ENCODE measurements at regions not wholly inside any gene's neighbourhood (a gene's known extent, or its start where the extent isn't known, plus 50 kb on each side); places are given as distances from the start of the nearest gene placed in this dataset.

DNA sequence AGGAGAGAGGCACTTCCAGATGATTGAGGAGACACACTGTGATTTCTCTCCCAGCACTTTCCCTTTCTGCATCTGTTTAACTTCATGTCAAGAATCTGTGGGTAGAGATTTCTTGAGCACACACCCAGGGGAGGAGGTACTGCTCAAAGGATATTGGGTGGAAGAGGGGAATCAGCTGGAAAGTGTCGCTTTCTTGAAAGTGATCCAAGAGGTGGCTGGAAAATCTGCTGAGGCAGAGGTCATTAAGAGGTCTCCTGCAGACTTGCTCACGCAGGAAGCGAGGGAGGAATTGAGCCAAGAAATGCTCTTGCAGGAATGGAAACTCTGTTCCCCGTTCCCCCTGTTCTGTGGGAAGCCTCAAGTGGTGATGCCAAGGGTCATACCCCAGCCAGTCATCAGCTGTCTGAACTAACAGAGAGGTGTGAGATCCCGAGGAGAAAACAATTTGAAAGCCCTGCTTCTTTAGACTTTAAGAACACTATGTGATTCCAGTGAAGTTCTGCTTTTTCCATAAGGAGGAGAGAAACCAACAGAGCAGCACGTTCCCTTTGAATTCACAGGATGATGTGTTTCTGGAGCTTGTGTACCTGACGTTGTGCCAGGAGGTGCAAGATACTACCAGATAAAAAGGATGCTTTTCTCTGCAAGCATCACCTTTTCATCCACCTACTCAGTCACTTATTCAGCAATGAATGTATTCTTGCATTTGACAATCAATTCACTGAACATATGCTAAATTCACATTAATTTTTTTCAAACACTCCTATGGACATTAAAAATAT lies 163.4 kb upstream of the GPR12 start:
- TF ChIP-seq CTCF (IDR thresholded peaks at IDR 0.05; ENCODE audit: insufficient read depth, low read length, missing control alignments): no peak
- POLR2A ChIA-PET: no interaction called here
- DNase-seq (ENCODE audit: low read depth, low spot score): no peak
- no peak overlapping the region for H3K4me3 ChIP-seq (ENCODE audit: low read depth, low read length)
- CTCF ChIA-PET: no interaction called here

GRCh38 chr13:26921918-26922317 lies 161.3 kb upstream of the GPR12 start:
- TF ChIP-seq CTCF (IDR thresholded peaks at IDR 0.05; ENCODE audit: insufficient read depth, low read length, missing control alignments): no peak
- POLR2A ChIA-PET: no interaction called here
- no peak for DNase-seq (ENCODE audit: low read depth, low spot score)
- CTCF ChIA-PET: no interaction called here
- H3K4me3 ChIP-seq (ENCODE audit: low read depth, low read length): no peak overlapping the region

DNA sequence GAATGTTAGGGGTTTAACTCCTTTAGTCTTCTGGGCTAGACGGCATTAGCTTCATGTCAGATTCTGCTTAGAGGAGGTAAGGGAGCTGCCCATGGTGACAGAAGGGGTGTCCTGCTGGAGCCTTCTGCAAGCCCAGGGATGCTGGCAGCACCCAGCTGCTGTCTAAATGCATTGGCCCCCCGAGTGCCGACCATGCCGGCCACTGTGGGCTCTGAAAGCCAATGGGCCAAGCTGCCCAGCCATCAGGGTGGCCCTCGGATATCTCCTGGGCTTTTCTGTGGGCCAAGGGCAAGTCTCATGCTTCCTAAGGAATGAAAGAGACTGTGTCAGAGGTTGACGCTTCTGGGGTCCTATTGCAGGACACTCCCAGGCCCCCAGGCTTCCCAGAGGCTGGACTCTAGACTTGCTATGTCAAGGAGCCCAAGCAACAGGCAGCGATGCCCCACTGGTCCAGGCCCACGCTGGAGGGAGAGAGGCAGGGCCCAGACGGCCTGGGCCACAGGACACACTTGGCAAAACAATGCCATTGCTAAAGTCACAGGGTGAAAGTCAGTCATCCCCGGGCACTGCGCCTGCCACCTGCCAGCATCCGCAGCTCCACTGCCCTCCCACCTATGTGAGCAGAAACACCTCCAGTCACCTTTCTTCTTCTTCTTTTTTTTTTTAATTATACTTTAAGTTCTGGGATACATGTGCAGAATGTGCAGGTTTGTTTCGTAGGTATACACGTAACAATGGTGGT lies 160.2 kb upstream of the GPR12 start:
- ChIA-PET POLR2A (no interaction called here), CTCF (interaction anchor here (1.9 kb wide), 1 partner anchor 9 kb away, joined by 11 read pairs; no protein-coding TSS in a partner anchor)
- DNase-seq (ENCODE audit: low read depth, low spot score): no peak
- no peak overlapping the region for H3K4me3 ChIP-seq (ENCODE audit: low read depth, low read length)
- no peak for TF ChIP-seq CTCF (IDR thresholded peaks at IDR 0.05; ENCODE audit: insufficient read depth, low read length, missing control alignments)

DNA sequence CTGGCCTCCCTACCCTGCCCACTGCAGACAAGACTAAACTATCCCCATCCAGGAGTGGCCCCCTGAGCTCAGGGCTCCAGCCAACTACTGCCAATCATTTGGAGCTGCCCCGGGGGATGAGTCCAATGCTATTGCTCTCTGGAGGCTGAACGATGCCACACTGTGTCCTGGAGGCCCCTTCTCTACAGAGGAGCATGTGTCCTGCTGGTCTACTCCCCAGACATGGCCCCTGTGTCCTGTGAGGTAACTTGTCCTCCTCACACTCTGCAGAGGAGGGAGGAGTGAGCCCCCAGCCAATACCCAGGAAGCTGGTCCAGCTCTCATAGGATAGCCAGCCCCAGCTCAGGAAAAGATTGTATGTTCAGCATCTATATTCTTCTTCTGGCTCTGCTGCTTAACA lies 159.1 kb upstream of the GPR12 start:
- H3K4me3 ChIP-seq (ENCODE audit: low read depth, low read length): no peak overlapping the region
- no peak for TF ChIP-seq CTCF (IDR thresholded peaks at IDR 0.05; ENCODE audit: insufficient read depth, low read length, missing control alignments)
- POLR2A ChIA-PET: no interaction called here
- DNase-seq (ENCODE audit: low read depth, low spot score): no peak
- CTCF ChIA-PET: interaction anchor here (1.7 to 1.9 kb wide), 2 partner anchors 10 kb away, joined by 10 to 11 read pairs; no protein-coding TSS in a partner anchor

DNA sequence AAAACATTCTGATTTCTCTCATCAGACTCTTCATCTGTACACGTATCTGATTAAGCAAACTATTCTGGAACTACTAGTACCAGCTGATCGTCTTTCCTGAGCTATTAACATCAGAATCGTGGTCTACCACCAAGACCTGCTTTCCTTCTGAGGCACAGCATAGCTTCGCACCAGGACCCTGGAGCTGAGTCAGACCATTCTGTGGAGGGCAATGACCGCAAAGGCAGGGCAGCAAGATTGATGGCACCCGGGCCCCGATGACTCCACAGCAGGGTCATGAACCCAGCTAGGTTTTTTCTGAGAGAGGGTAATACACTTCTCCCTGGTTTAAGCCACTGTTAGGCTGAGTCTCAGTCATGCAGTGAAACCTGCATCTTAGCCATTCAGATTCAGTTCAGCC lies 158.7 kb upstream of the GPR12 start:
- ChIA-PET POLR2A (no interaction called here), CTCF (interaction anchor here (1.7 kb wide), 1 partner anchor 11 kb away, joined by 10 read pairs; no protein-coding TSS in a partner anchor)
- no peak for TF ChIP-seq CTCF (IDR thresholded peaks at IDR 0.05; ENCODE audit: insufficient read depth, low read length, missing control alignments)
- no peak for DNase-seq (ENCODE audit: low read depth, low spot score)
- H3K4me3 ChIP-seq (ENCODE audit: low read depth, low read length): no peak overlapping the region

- CTCF ChIA-PET: interaction anchor here (2.9 kb wide), 1 partner anchor 16 kb away, joined by 19 read pairs; no protein-coding TSS in a partner anchor
- no peak for TF ChIP-seq CTCF (IDR thresholded peaks at IDR 0.05; ENCODE audit: insufficient read depth, low read length, missing control alignments)
- POLR2A ChIA-PET: no interaction called here
Measured at GRCh38 chr13:26914624-26915023, 154.0 kb upstream of the GPR12 start.

More at GRCh38 chr13:26914624-26915023, 154.0 kb upstream of the GPR12 start:
- no peak overlapping the region for H3K4me3 ChIP-seq (ENCODE audit: low read depth, low read length)
- no peak for DNase-seq (ENCODE audit: low read depth, low spot score)
